Suprapubic skin (tissue), 4 donors: ENCODE measurements at regions not wholly inside any gene's neighbourhood (a gene's known extent, or its start where the extent isn't known, plus 50 kb on each side); places are given as distances from the start of the nearest gene placed in this dataset.

Source experiments
- DNase-seq, 2 donors: peaks; one replicate each; pipeline ENCODE4 v3.0.0-alpha.2; 2019; ENCODE audit warnings: low spot score in 2 of 2
- H3K27ac ChIP-seq: fragments of 200-600 bp; sonication (generic); one replicate; pipeline ENCODE4 v1.5.1; 2019
- H3K27me3 ChIP-seq: fragments of 200-600 bp; sonication (generic); one replicate; pipeline ENCODE4 v1.5.1; 2019
- H3K36me3 ChIP-seq: fragments of 200-600 bp; sonication (generic); one replicate; pipeline ENCODE4 v1.5.1; 2019
- H3K4me1 ChIP-seq: fragments of 200-600 bp; sonication (generic); one replicate; pipeline ENCODE4 v1.5.1; 2019
- H3K4me3 ChIP-seq: fragments of 200-600 bp; sonication (generic); one replicate; pipeline ENCODE4 v1.5.1; 2019; ENCODE audit warnings: mild to moderate bottlenecking
- H3K9me3 ChIP-seq: fragments of 200-600 bp; sonication (generic); one replicate; pipeline ENCODE4 v1.5.1; 2019
- CTCF ChIP-seq, 2 donors: fragments of 200-600 bp in 1 of 2; fragments of 450-650 bp in 1 of 2; sonication (generic) in 1 of 2; IDR thresholded peaks; one replicate each; pipeline ENCODE4 v1.5.1; 2016 to 2019; ENCODE audit warnings: antibody characterized with exemption in 2 of 2, mild to moderate bottlenecking in 1 of 2, moderate library complexity in 1 of 2
- EP300 ChIP-seq: sonication (generic); formaldehyde crosslinking; IDR thresholded peaks from one replicate; pipeline ENCODE4 v1.6.1; 2017; ENCODE audit warnings: antibody characterized with exemption
- POLR2A ChIP-seq, 2 donors: fragments of 450-650 bp; IDR thresholded peaks; one replicate each; pipeline ENCODE4 v1.6.1; 2017; ENCODE audit warnings: antibody characterized with exemption in 2 of 2, mild to moderate bottlenecking in 2 of 2, moderate library complexity in 2 of 2
- POLR2AphosphoS5 ChIP-seq, 3 donors: sonication (generic); formaldehyde crosslinking; IDR thresholded peaks; one replicate each; pipeline ENCODE4 v1.6.1; 2017; ENCODE audit warnings: antibody characterized with exemption in 3 of 3
- WGBS: methylation state at CpG from one replicate; pipeline ENCODE4 v1.1.5; 2018; 5-methylcytosine and 5-hydroxymethylcytosine counted together

- DNase-seq = no peak
- no peak overlapping the region for H3K27ac ChIP-seq
- 34% methylated on average over 2 of the region's 2 CpGs for WGBS
Observed at GRCh38 chr13:86299128-86299527, 499.9 kb upstream of the SLITRK6 start.

GRCh38 chr13:86309881-86310280 lies 510.7 kb upstream of the SLITRK6 start:
- Histone ChIP-seq H3K27ac (no peak overlapping the region), H3K36me3 (no peaks in the 10 kb centered on the region), H3K9me3 (no peaks in the 10 kb centered on the region), H3K27me3 (no peaks in the 10 kb centered on the region), H3K4me3 (no peak overlapping the region), H3K4me1 (no peaks in the 10 kb centered on the region)
- no peak for DNase-seq
- WGBS = 61% methylated on average over 1 of the region's 1 CpG
- TF ChIP-seq POLR2A (IDR thresholded peaks at IDR 0.05) (no peak), EP300 (no peak), CTCF (IDR thresholded peaks at IDR 0.05) (no peak), POLR2AphosphoS5 (IDR thresholded peaks at IDR 0.05) (no peak)

More at GRCh38 chr13:86299128-86299527, 499.9 kb upstream of the SLITRK6 start:
- no peak for TF ChIP-seq CTCF (IDR thresholded peaks at IDR 0.05)
- no peak for TF ChIP-seq POLR2A (IDR thresholded peaks at IDR 0.05)
- TF ChIP-seq POLR2AphosphoS5 (IDR thresholded peaks at IDR 0.05) = no peak
- TF ChIP-seq EP300 = no peak
- Histone ChIP-seq H3K4me3 (no peak overlapping the region), H3K9me3 (no peaks in the 10 kb centered on the region), H3K4me1 (no peaks in the 10 kb centered on the region), H3K36me3 (no peaks in the 10 kb centered on the region), H3K27me3 (no peaks in the 10 kb centered on the region)

GRCh38 chr13:86313421-86313820 lies 514.2 kb upstream of the SLITRK6 start:
- 83% methylated on average over 1 of the region's 1 CpG for WGBS
- H3K36me3 ChIP-seq = no peaks in the 10 kb centered on the region

GRCh38 chr13:86318450-86318849 lies 519.2 kb upstream of the SLITRK6 start:
- no peak for DNase-seq
- Histone ChIP-seq H3K27ac (no peak overlapping the region), H3K9me3 (no peaks in the 10 kb centered on the region), H3K4me3 (no peak overlapping the region), H3K36me3 (no peaks in the 10 kb centered on the region), H3K4me1 (no peaks in the 10 kb centered on the region), H3K27me3 (no peaks in the 10 kb centered on the region)
- TF ChIP-seq POLR2AphosphoS5 (IDR thresholded peaks at IDR 0.05) (no peak), EP300 (no peak), POLR2A (IDR thresholded peaks at IDR 0.05) (no peak), CTCF (IDR thresholded peaks at IDR 0.05) (no peak)
- WGBS = 61% methylated on average over 3 of the region's 3 CpGs

More at GRCh38 chr13:86313421-86313820, 514.2 kb upstream of the SLITRK6 start:
- no peak overlapping the region for H3K4me3 ChIP-seq
- no peak overlapping the region for H3K27ac ChIP-seq
- no peaks in the 10 kb centered on the region for H3K27me3 ChIP-seq
- DNase-seq = no peak
- no peaks in the 10 kb centered on the region for H3K4me1 ChIP-seq
- H3K9me3 ChIP-seq = no peaks in the 10 kb centered on the region
- TF ChIP-seq CTCF (IDR thresholded peaks at IDR 0.05) = no peak
- no peak for TF ChIP-seq EP300
- TF ChIP-seq POLR2A (IDR thresholded peaks at IDR 0.05) = no peak
- TF ChIP-seq POLR2AphosphoS5 (IDR thresholded peaks at IDR 0.05) = no peak

GRCh38 chr13:86324191-86324590 lies 525.0 kb upstream of the SLITRK6 start:
- Histone ChIP-seq H3K9me3 (no peaks in the 10 kb centered on the region), H3K4me3 (no peak overlapping the region), H3K27ac (no peak overlapping the region), H3K4me1 (no peaks in the 10 kb centered on the region), H3K27me3 (no peaks in the 10 kb centered on the region), H3K36me3 (no peaks in the 10 kb centered on the region)
- DNase-seq = no peak
- WGBS = 87% methylated on average over 3 of the region's 3 CpGs
- TF ChIP-seq POLR2A (IDR thresholded peaks at IDR 0.05) = no peak
- TF ChIP-seq POLR2AphosphoS5 (IDR thresholded peaks at IDR 0.05) = no peak
- no peak for TF ChIP-seq EP300
- TF ChIP-seq CTCF (IDR thresholded peaks at IDR 0.05) = no peak
